H1 (cell line): ENCODE measurements at regions not wholly inside any gene's neighbourhood (a gene's known extent, or its start where the extent isn't known, plus 50 kb on each side); places are given as distances from the start of the nearest gene placed in this dataset.

Experiments used
- CTCF ChIA-PET: fragments of 300-600 bp; sonication (Branson Sonifier 250); formaldehyde crosslinking; loops from one replicate; lab custom pipeline; 2021; ENCODE audit not compliant: partially characterized antibody; lab: Charles Lee
- POLR2A ChIA-PET: fragments of 300-600 bp; sonication (Branson Sonifier 250); formaldehyde crosslinking; loops from one replicate; lab custom pipeline; 2021; ENCODE audit warnings: inconsistent platforms; ENCODE audit not compliant: partially characterized antibody; lab: Charles Lee
- DNase-seq, 2 experiments: peaks; one replicate each; pipeline versions ENCODE4 v3.0.0 to v3.0.0-alpha.2; 2010 to 2022; ENCODE audit warnings: low spot score in 2 of 2, low read depth in 1 of 2, mixed read lengths in 1 of 2
- FAIRE-seq: peaks from 2 replicates; lab custom pipeline; 2011; peaks lifted over from hg19 to GRCh38; lab: Jason Lieb, UNC
- H2AFZ ChIP-seq: 2 replicates; pipeline ENCODE4 v1.8.1; 2012; ENCODE audit warnings: low read length, inconsistent platforms
- H2AK5ac ChIP-seq: 2 replicates; pipeline ENCODE4 v1.6.1; 2013; ENCODE audit warnings: low read depth, low read length
- H2BK120ac ChIP-seq: replicated peaks from 2 replicates; pipeline ENCODE3; 2013; ENCODE audit warnings: low read depth, low read length, inconsistent platforms
- H2BK12ac ChIP-seq: 2 replicates; pipeline ENCODE4 v1.6.1; 2013; ENCODE audit warnings: low read depth, low read length
- H2BK15ac ChIP-seq: 2 replicates; pipeline ENCODE4 v1.6.1; 2013; ENCODE audit warnings: low read length
- H2BK20ac ChIP-seq: 2 replicates; pipeline ENCODE4 v1.6.1; 2013; ENCODE audit warnings: low read length
- H2BK5ac ChIP-seq: 2 replicates; pipeline ENCODE4 v1.6.1; 2013; ENCODE audit warnings: low read depth, low read length
- H3K14ac ChIP-seq: 2 replicates; pipeline ENCODE4 v1.6.1; 2013; ENCODE audit warnings: inconsistent platforms; ENCODE audit not compliant: insufficient read length
- H3K18ac ChIP-seq: 2 replicates; pipeline ENCODE4 v1.6.1; 2013; ENCODE audit warnings: low read length; ENCODE audit errors: extremely low read depth
- H3K23ac ChIP-seq: 2 replicates; pipeline ENCODE4 v1.6.1; 2013; ENCODE audit warnings: inconsistent platforms; ENCODE audit not compliant: insufficient read length
- H3K23me2 ChIP-seq: 2 replicates; pipeline ENCODE4 v1.6.1; 2013; ENCODE audit warnings: low read depth, low read length
- H3K27ac ChIP-seq: 2 replicates; pipeline ENCODE4 v1.6.1; 2011; ENCODE audit warnings: low read depth, low read length, inconsistent platforms
- H3K27me3 ChIP-seq, 4 experiments: replicated peaks in 1 of 4; 1 replicate in 1 of 4; 2 replicates in 3 of 4; pipeline versions ENCODE4 v1.6.1 to v1.8.1; 2011 to 2013; ENCODE audit warnings: low read length in 3 of 4, mild to moderate bottlenecking in 3 of 4, inconsistent platforms in 2 of 4, mixed read lengths in 2 of 4, moderate library complexity in 1 of 4; ENCODE audit not compliant: control insufficient read depth in 3 of 4, insufficient read depth in 3 of 4; ENCODE audit errors: extremely low read depth in 1 of 4
- H3K36me3 ChIP-seq, 4 experiments: 2 replicates each; pipeline versions ENCODE4 v1.6.1 to v1.8.1; 2011 to 2013; ENCODE audit warnings: mild to moderate bottlenecking in 4 of 4, low read length in 3 of 4, moderate library complexity in 2 of 4, control low read depth in 1 of 4, inconsistent platforms in 1 of 4; ENCODE audit not compliant: insufficient read depth in 4 of 4, control insufficient read depth in 2 of 4
- H3K4ac ChIP-seq: replicated peaks from 2 replicates; pipeline ENCODE3; 2013; ENCODE audit warnings: low read length, low read depth, mixed read lengths, inconsistent platforms; ENCODE audit not compliant: insufficient read length
- H3K4me1 ChIP-seq, 4 experiments: replicated peaks in 1 of 4; 1 replicate in 1 of 4; 2 replicates in 3 of 4; pipeline versions ENCODE4 v1.6.1 to v1.8.1; 2011 to 2013; ENCODE audit warnings: low read length in 3 of 4, inconsistent platforms in 2 of 4, mixed read lengths in 1 of 4; ENCODE audit not compliant: insufficient read depth in 4 of 4, control insufficient read depth in 3 of 4
- H3K4me2 ChIP-seq, 2 experiments: 2 replicates each; pipeline versions ENCODE4 v1.6.1 to v1.8.1; 2011 to 2013; ENCODE audit warnings: low read depth in 2 of 2, low read length in 2 of 2, control low read depth in 1 of 2, inconsistent platforms in 1 of 2, mild to moderate bottlenecking in 1 of 2; ENCODE audit not compliant: insufficient read depth in 1 of 2
- H3K4me3 ChIP-seq, 4 experiments: fragments of 200-600, 300-600 bp in 1 of 4; sonication (generic), shearing (Covaris generic), sonication (Bioruptor Twin) in 1 of 4; 2 replicates each; pipeline versions ENCODE4 v1.5.1 to v1.8.1; 2011 to 2016; ENCODE audit warnings: low read length in 4 of 4, low read depth in 3 of 4, control low read depth in 2 of 4, inconsistent platforms in 2 of 4, mild to moderate bottlenecking in 2 of 4, mixed read lengths in 1 of 4, moderate library complexity in 1 of 4; ENCODE audit not compliant: insufficient read depth in 2 of 4; ENCODE audit errors: extremely low read depth in 1 of 4
- H3K56ac ChIP-seq: replicated peaks from 2 replicates; pipeline ENCODE3; 2013; ENCODE audit warnings: low read depth, mild to moderate bottlenecking, mixed read lengths, low read length, inconsistent platforms; ENCODE audit not compliant: insufficient read length
- H3K79me1 ChIP-seq: 2 replicates; pipeline ENCODE4 v1.6.1; 2013; ENCODE audit warnings: low read depth, low read length, control low read depth
- H3K79me2 ChIP-seq, 2 experiments: 2 replicates each; pipeline versions ENCODE4 v1.6.1 to v1.8.1; 2012 to 2013; ENCODE audit warnings: low read length in 2 of 2, mild to moderate bottlenecking in 2 of 2, inconsistent platforms in 1 of 2; ENCODE audit not compliant: insufficient read depth in 2 of 2, control insufficient read depth in 1 of 2
- H3K9ac ChIP-seq, 4 experiments: replicated peaks in 1 of 4; 1 replicate in 1 of 4; 2 replicates in 3 of 4; pipeline versions ENCODE4 v1.6.1 to v1.8.1; 2011 to 2013; ENCODE audit warnings: low read depth in 3 of 4, low read length in 3 of 4, control low read depth in 2 of 4, mild to moderate bottlenecking in 2 of 4, moderate library complexity in 2 of 4, inconsistent platforms in 1 of 4; ENCODE audit errors: extremely low read depth in 1 of 4
- H3K9me3 ChIP-seq, 2 experiments: 2 replicates each; pipeline versions ENCODE4 v1.6.1 to v1.8.1; 2012 to 2013; ENCODE audit warnings: mild to moderate bottlenecking in 2 of 2, moderate library complexity in 2 of 2, control low read depth in 1 of 2, inconsistent platforms in 1 of 2, low read depth in 1 of 2, low read length in 1 of 2, mixed read lengths in 1 of 2; ENCODE audit not compliant: insufficient read depth in 2 of 2
- H4K20me1 ChIP-seq, 2 experiments: replicated peaks in 1 of 2; 2 replicates each; pipeline versions ENCODE3 to v1.8.1; 2011 to 2013; ENCODE audit warnings: inconsistent platforms in 2 of 2, low read length in 2 of 2, mild to moderate bottlenecking in 1 of 2; ENCODE audit not compliant: insufficient read depth in 2 of 2, control insufficient read depth in 1 of 2
- H4K5ac ChIP-seq: 2 replicates; pipeline ENCODE4 v1.6.1; 2013; ENCODE audit warnings: low read length, low read depth, mixed read lengths, inconsistent platforms; ENCODE audit not compliant: insufficient read length
- H4K8ac ChIP-seq: 2 replicates; pipeline ENCODE4 v1.8.0; 2013; ENCODE audit warnings: mild to moderate bottlenecking, moderate library complexity, low read length, inconsistent platforms; ENCODE audit not compliant: insufficient read depth; ENCODE audit errors: extremely low read depth
- H4K91ac ChIP-seq: replicated peaks from 2 replicates; pipeline ENCODE3; 2013; ENCODE audit warnings: low read length, mixed read lengths, inconsistent platforms; ENCODE audit not compliant: insufficient read length
- CEBPB ChIP-seq: IDR thresholded peaks from 2 replicates; pipeline ENCODE4 v1.6.1; 2012; ENCODE audit warnings: low read depth, low read length
- CTBP2 ChIP-seq: IDR thresholded peaks from 2 replicates; pipeline ENCODE4 v1.7.0; 2011; ENCODE audit warnings: borderline replicate concordance, mild to moderate bottlenecking, moderate library complexity, mixed read lengths, low read length; ENCODE audit not compliant: insufficient read depth, insufficient read length
- GABPA ChIP-seq: IDR thresholded peaks from 2 replicates; pipeline ENCODE4 v1.6.1; 2011; ENCODE audit warnings: mild to moderate bottlenecking, low read length, moderate library complexity, borderline replicate concordance; ENCODE audit not compliant: insufficient read depth
- HDAC2 ChIP-seq, 2 experiments: fragments of 300-600 bp in 1 of 2; sonication (generic) in 1 of 2; IDR thresholded peaks; 2 replicates each; pipeline ENCODE4 v1.6.1; 2011 to 2012; ENCODE audit warnings: low read depth in 2 of 2, low read length in 2 of 2, mild to moderate bottlenecking in 2 of 2, moderate library complexity in 2 of 2, borderline replicate concordance in 1 of 2, inconsistent platforms in 1 of 2
- KDM4A ChIP-seq: IDR thresholded peaks from one replicate; pipeline ENCODE4 v1.7.1; 2012; ENCODE audit warnings: low read depth, mild to moderate bottlenecking, moderate library complexity, low read length, inconsistent platforms; ENCODE audit not compliant: severe bottlenecking
- SIN3A ChIP-seq, 2 experiments: IDR thresholded peaks in 1 of 2; conservative IDR thresholded peaks in 1 of 2; 2 replicates each; pipeline ENCODE4 v1.6.1; 2011 to 2012; ENCODE audit warnings: low read length in 2 of 2, improper control_type of control experiment in 1 of 2, low read depth in 1 of 2, mild to moderate bottlenecking in 1 of 2
- SP4 ChIP-seq: IDR thresholded peaks from 2 replicates; pipeline ENCODE4 v1.6.1; 2012; ENCODE audit warnings: low read length, inconsistent platforms
- SRF ChIP-seq: IDR thresholded peaks from 2 replicates; pipeline ENCODE4 v1.6.1; 2011; ENCODE audit warnings: mild to moderate bottlenecking, low read depth, low read length, moderate library complexity
- TEAD4 ChIP-seq: IDR thresholded peaks from 2 replicates; pipeline ENCODE4 v1.6.1; 2012; ENCODE audit warnings: low read depth, low read length, inconsistent platforms, mixed read lengths
- WGBS, 2 experiments: shearing (Covaris generic) in 1 of 2; methylation state at CpG; one replicate each; pipeline versions ENCODE4 v1.1.6 to v1.1.7; 2013 to 2015; ENCODE audit warnings: low lambda C conversion rate in 2 of 2, mixed read lengths in 2 of 2, inconsistent platforms in 1 of 2, low coverage in 1 of 2, missing lambda C conversion rate in 1 of 2; ENCODE audit not compliant: insufficient replicate concordance in 2 of 2, insufficient coverage in 1 of 2, insufficient read length in 1 of 2; ENCODE audit errors: extremely low coverage in 1 of 2, missing lambda C conversion rate in 1 of 2; 5-methylcytosine and 5-hydroxymethylcytosine counted together

- H3K4me2 ChIP-seq, result peak overlapping the region in 1 of 2 experiments; percentile 24; a peak in 1 of 4 replicates
- FAIRE-seq, result no peak
Measured at GRCh38 chr3:127411083-127411727, 123.4 kb upstream of the PRR20G start.

More at GRCh38 chr3:127411083-127411727, 123.4 kb upstream of the PRR20G start:
- peaks cover 0 to 14% (median 2%) of the 10 kb centered on the region in 4 experiments; a peak in 4 of 7 replicates for H3K4me1 ChIP-seq
- H3K4me3 ChIP-seq, result no peak overlapping the region
- no peak overlapping the region for H2AFZ ChIP-seq
- H3K9me3 ChIP-seq, result no peaks in the 10 kb centered on the region
- no peak overlapping the region for H4K8ac ChIP-seq
- peak overlapping the region; percentile 84; the same call in 1 of the 2 replicates for H2BK15ac ChIP-seq
- H4K20me1 ChIP-seq, result no peaks in the 10 kb centered on the region
- no peak overlapping the region for H4K5ac ChIP-seq
- no peaks in the 10 kb centered on the region for H3K79me2 ChIP-seq
- ChIA-PET CTCF (interaction anchor here (0.7 to 1.1 kb wide), 3 partner anchors 14 to 133 kb away, joined by 3 read pairs; no protein-coding TSS in a partner anchor), POLR2A (no interaction called here)
- peak in 1 of 2 experiments; percentile 45 for DNase-seq
- H3K18ac ChIP-seq, result no peak overlapping the region; the same call in none of the 2 replicates
- no peak overlapping the region for H3K9ac ChIP-seq
- no peaks in the 10 kb centered on the region for H3K79me1 ChIP-seq
- no peaks in the 10 kb centered on the region; a peak in 1 of 7 replicates for H3K27me3 ChIP-seq
- no peak overlapping the region for H3K56ac ChIP-seq
- H3K23me2 ChIP-seq, result no peaks in the 10 kb centered on the region
- TF ChIP-seq TEAD4 (no peak), GABPA (no peak), SRF (no peak), HDAC2 (IDR thresholded peaks at IDR 0.05; ENCODE audit: borderline replicate concordance in 1 of 2, low read depth in 2 of 2, low read length in 2 of 2) (no peak), SP4 (no peak), CEBPB (no peak), CTBP2 (no peak), KDM4A (no peak), SIN3A (conservative IDR thresholded peaks at IDR 0.05 in 1 of 2, IDR thresholded peaks at IDR 0.05 in 1 of 2; ENCODE audit: low read depth in 1 of 2, low read length in 2 of 2) (no peak)
- no peak overlapping the region for H4K91ac ChIP-seq
- 89% methylated on average over 4 of the region's 4 CpGs; no CpG with 5 or more reads in 1 of the 2 experiments for WGBS, 2 experiments
- H3K27ac ChIP-seq, result no peak overlapping the region
- H3K4ac ChIP-seq, result no peak overlapping the region
- no peak overlapping the region for H3K14ac ChIP-seq
- no peak overlapping the region for H2BK20ac ChIP-seq
- H2BK12ac ChIP-seq, result no peak overlapping the region
- no peak overlapping the region for H2BK5ac ChIP-seq
- no peak overlapping the region for H2BK120ac ChIP-seq
- H3K36me3 ChIP-seq, result no peaks in the 10 kb centered on the region
- H2AK5ac ChIP-seq, result 0 out of 2 replicates have a peak overlapping the region, but pooled peaks have one; percentile 15
- H3K23ac ChIP-seq, result no peak overlapping the region
